ENCODE measurements at regions not wholly inside any gene's neighbourhood (a gene's known extent, or its start where the extent isn't known, plus 50 kb on each side); places are given as distances from the start of the nearest gene placed in this dataset.

DNA sequence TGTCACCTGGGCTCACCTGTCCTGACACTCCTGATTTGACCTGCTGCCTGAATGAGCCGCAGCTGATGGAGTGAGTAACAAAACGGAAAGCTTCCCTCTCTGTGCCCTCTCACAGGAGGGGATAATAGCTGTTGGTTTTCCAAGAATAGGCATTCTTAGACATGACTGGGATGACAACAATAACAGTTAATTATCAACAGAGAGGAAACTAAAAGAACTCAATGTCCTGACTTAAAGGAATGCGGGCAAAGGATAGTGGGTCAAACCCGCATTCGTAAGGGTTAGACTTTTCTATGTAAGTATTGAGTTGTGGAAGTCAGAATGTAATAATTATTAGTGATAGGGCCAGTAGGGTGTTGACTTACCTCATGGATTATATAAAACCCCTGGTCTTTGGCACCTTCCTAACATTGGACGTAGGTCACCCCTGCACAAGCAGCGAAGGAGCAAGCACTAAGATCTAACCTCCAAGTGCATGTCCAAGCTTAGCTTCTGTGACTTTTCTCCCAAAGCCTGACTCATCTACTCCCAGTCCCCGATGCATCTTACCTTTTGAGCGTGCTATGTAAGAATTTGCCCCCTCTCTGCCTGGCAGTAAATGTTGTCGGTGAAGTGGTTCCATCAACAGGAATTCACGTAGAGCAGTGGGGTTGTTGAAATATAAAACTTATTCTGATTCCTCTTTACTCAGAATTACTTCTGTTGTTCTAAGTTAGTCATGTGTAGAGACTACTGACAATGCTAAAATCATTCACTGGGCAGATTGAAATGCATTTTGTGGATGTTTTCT, 442.3 kb downstream of the FGF9 start:
- TF ChIP-seq, protein P1, sequence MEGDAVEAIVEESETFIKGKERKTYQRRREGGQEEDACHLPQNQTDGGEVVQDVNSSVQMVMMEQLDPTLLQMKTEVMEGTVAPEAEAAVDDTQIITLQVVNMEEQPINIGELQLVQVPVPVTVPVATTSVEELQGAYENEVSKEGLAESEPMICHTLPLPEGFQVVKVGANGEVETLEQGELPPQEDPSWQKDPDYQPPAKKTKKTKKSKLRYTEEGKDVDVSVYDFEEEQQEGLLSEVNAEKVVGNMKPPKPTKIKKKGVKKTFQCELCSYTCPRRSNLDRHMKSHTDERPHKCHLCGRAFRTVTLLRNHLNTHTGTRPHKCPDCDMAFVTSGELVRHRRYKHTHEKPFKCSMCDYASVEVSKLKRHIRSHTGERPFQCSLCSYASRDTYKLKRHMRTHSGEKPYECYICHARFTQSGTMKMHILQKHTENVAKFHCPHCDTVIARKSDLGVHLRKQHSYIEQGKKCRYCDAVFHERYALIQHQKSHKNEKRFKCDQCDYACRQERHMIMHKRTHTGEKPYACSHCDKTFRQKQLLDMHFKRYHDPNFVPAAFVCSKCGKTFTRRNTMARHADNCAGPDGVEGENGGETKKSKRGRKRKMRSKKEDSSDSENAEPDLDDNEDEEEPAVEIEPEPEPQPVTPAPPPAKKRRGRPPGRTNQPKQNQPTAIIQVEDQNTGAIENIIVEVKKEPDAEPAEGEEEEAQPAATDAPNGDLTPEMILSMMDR (IDR thresholded peaks at IDR 0.05), result no peak
- TF ChIP-seq SIN3A (IDR thresholded peaks at IDR 0.05; ENCODE audit: borderline replicate concordance, insufficient read depth, low read depth, low read length), result no peak
- TF ChIP-seq, protein P2, sequence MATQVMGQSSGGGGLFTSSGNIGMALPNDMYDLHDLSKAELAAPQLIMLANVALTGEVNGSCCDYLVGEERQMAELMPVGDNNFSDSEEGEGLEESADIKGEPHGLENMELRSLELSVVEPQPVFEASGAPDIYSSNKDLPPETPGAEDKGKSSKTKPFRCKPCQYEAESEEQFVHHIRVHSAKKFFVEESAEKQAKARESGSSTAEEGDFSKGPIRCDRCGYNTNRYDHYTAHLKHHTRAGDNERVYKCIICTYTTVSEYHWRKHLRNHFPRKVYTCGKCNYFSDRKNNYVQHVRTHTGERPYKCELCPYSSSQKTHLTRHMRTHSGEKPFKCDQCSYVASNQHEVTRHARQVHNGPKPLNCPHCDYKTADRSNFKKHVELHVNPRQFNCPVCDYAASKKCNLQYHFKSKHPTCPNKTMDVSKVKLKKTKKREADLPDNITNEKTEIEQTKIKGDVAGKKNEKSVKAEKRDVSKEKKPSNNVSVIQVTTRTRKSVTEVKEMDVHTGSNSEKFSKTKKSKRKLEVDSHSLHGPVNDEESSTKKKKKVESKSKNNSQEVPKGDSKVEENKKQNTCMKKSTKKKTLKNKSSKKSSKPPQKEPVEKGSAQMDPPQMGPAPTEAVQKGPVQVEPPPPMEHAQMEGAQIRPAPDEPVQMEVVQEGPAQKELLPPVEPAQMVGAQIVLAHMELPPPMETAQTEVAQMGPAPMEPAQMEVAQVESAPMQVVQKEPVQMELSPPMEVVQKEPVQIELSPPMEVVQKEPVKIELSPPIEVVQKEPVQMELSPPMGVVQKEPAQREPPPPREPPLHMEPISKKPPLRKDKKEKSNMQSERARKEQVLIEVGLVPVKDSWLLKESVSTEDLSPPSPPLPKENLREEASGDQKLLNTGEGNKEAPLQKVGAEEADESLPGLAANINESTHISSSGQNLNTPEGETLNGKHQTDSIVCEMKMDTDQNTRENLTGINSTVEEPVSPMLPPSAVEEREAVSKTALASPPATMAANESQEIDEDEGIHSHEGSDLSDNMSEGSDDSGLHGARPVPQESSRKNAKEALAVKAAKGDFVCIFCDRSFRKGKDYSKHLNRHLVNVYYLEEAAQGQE (IDR thresholded peaks at IDR 0.05; ENCODE audit: insufficient read depth in 1 of 2, low read depth in 2 of 2, low read length in 1 of 2), result no peak
- no peak for TF ChIP-seq POLR2AphosphoS5 (IDR thresholded peaks at IDR 0.05; ENCODE audit: low read depth, low read length)
- TF ChIP-seq TCF7L2 (IDR thresholded peaks at IDR 0.05; ENCODE audit: low read depth, low read length), result no peak
